GM13976 (cell line): ENCODE measurements at regions not wholly inside any gene's neighbourhood (a gene's known extent, or its start where the extent isn't known, plus 50 kb on each side); places are given as distances from the start of the nearest gene placed in this dataset.

Experiments
- DNase-seq: peaks from one replicate; pipeline ENCODE4 v3.0.0; 2012; ENCODE audit warnings: low spot score
- in situ Hi-C: fragments of 300-500 bp; cut with MboI; formaldehyde crosslinking; loops from one replicate; pipeline ENCODE4 v1.12.0; 2022; ENCODE audit warnings: low sequenced_read_pairs, mixed read lengths, inconsistent platforms; ENCODE audit not compliant: unreplicated experiment
- TF ChIP-seq, protein P1 (sequence below): IDR thresholded peaks from 2 replicates; pipeline ENCODE4 v1.5.1; 2012; ENCODE audit warnings: borderline replicate concordance, mild to moderate bottlenecking; ENCODE audit not compliant: insufficient read depth; ENCODE audit errors: extremely low read depth, missing control alignments, control extremely low read depth

DNA sequence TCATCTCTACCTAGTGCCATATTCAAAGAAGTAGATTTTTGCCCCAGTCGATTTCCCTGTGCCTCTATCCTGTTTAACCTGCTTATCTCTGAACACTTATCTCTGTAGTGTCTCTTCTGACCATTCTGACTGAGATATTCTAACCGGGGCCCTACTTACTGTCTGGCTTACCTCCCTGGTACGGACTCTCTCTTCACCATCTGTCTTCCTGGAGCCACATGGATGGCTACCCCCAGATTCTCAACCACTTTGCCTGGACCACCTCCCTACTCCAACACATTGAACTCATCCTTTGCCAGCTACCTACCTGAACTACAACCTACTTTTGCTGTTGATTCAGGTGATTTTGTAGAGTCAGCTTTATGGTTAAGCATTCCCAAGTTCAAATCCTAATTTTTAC is 397.4 kb upstream of the SLC24A2 start:
- TF ChIP-seq, protein P1, sequence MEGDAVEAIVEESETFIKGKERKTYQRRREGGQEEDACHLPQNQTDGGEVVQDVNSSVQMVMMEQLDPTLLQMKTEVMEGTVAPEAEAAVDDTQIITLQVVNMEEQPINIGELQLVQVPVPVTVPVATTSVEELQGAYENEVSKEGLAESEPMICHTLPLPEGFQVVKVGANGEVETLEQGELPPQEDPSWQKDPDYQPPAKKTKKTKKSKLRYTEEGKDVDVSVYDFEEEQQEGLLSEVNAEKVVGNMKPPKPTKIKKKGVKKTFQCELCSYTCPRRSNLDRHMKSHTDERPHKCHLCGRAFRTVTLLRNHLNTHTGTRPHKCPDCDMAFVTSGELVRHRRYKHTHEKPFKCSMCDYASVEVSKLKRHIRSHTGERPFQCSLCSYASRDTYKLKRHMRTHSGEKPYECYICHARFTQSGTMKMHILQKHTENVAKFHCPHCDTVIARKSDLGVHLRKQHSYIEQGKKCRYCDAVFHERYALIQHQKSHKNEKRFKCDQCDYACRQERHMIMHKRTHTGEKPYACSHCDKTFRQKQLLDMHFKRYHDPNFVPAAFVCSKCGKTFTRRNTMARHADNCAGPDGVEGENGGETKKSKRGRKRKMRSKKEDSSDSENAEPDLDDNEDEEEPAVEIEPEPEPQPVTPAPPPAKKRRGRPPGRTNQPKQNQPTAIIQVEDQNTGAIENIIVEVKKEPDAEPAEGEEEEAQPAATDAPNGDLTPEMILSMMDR, result no peak
- DNase-seq, result no peak
- in situ Hi-C loops, result no loop called here

GRCh38 chr9:20184541-20184940 is 395.7 kb upstream of the SLC24A2 start:
- no peak for DNase-seq
- TF ChIP-seq, protein P1, result no peak
- in situ Hi-C loops, result no loop called here

DNA sequence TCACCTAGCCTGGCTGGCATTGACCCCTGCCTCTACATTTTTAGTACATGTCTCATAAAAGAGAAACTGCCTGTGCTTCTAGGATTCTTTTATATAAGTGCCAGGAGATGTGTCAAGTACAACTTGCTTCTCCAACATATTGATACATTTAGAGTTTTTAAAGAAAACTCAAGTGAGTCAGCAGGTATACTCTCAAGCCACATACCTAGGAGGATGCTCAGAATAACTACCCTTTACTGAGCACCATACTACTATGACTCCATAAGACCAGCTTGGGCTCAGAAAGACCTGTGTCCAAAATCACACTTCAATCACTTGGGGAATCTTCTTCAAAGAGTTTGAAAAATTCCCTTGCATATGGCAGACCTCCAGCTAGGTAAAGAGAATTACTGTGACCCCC is 389.8 kb upstream of the SLC24A2 start:
- no peak for DNase-seq
- in situ Hi-C loops, result no loop called here
- TF ChIP-seq, protein P1, result no peak

DNA sequence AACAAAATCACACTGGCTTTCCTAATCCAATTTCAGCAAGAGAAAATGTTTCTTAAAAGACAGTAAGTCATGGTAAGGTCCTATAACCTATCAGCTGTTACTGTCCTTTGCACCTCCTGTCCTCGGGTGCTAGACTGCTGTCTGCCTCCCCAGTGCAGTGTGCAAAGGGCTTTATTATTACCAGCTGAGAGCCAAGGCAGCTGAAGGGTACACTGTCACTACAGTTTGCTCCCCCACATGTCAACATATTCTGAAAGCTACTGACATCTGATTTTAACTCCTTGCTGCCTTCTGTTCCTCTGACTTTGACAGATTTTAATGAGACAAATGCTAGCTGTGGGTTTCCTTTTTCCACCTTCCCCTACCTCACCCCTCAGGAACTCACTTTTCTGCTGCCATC is 389.4 kb upstream of the SLC24A2 start:
- TF ChIP-seq, protein P1, result no peak
- in situ Hi-C loops, result no loop called here
- no peak for DNase-seq

GRCh38 chr9:20170122-20170521 is 381.3 kb upstream of the SLC24A2 start:
- in situ Hi-C loops, result no loop called here
- no peak for DNase-seq

DNA sequence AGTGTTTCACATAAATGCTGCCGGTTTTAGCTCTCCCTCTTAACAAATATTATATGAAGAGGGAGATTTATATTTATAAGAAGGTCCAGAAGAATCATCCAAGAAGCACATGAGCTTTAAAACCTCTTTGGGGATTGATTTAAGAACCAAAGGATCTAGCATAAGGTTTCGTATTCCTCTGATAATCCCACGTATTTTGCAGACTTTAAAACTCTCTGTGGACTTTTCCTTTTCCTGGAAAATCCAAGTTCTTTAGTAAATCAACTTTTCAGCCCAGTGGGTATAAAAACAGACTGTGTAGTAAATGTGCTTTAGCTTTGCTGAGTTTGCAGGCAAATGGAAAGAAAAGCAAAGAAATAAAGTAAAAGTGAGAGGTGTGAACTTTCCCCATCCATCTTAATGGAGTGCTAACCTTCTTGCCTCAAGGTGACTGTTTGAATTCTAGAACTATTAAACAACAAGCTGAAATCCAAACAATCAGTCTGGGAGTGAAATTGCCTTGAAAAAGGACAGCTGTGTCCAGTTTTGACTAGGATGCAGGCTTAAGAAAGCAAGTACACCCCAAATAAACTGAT is 363.4 kb upstream of the SLC24A2 start:
- in situ Hi-C loops, result no loop called here
- no peak for DNase-seq
- TF ChIP-seq, protein P1, result no peak

More at GRCh38 chr9:20170122-20170521, 381.3 kb upstream of the SLC24A2 start:
- TF ChIP-seq, protein P1, result no peak
